Lung (tissue), 11 donors: ENCODE measurements at regions not wholly inside any gene's neighbourhood (a gene's known extent, or its start where the extent isn't known, plus 50 kb on each side); places are given as distances from the start of the nearest gene placed in this dataset.
"Not testable (repeated sequence)": the region's sequence is repeated elsewhere in the genome, so short reads cannot be mapped to it uniquely, and the experiment has no call there.

ENCODE experiments used
- ATAC-seq: fragments of 200-7000 bp; cut with Tn5 transposase; one replicate; pipeline ENCODE4 v1.9.1; 2020; ENCODE audit warnings: moderate number of reproducible peaks; ENCODE audit not compliant: insufficient read depth, low FRiP score
- DNase-seq, 3 donors: peaks; one replicate each; pipeline ENCODE4 v3.0.0-alpha.2; 2013 to 2017
- H3K27ac ChIP-seq, 2 donors: one replicate each; pipeline ENCODE4 v1.5.1; 2013; ENCODE audit warnings: mild to moderate bottlenecking in 2 of 2, moderate library complexity in 2 of 2, control low read depth in 1 of 2, inconsistent platforms in 1 of 2, low read depth in 1 of 2, low read length in 1 of 2
- H3K27me3 ChIP-seq, 3 donors: one replicate each; pipeline ENCODE4 v1.5.1; 2013; ENCODE audit warnings: low read length in 2 of 3; ENCODE audit not compliant: control insufficient read depth in 3 of 3, insufficient read depth in 3 of 3
- H3K36me3 ChIP-seq, 4 donors: one replicate each; pipeline ENCODE4 v1.5.1; 2013; ENCODE audit warnings: low read length in 4 of 4, mild to moderate bottlenecking in 1 of 4, moderate library complexity in 1 of 4; ENCODE audit not compliant: control insufficient read depth in 4 of 4, insufficient read depth in 4 of 4
- H3K4me1 ChIP-seq, 5 donors: one replicate each; pipeline ENCODE4 v1.5.1; 2013; ENCODE audit warnings: low read length in 5 of 5, mild to moderate bottlenecking in 2 of 5, moderate library complexity in 1 of 5; ENCODE audit not compliant: control insufficient read depth in 5 of 5, insufficient read depth in 5 of 5
- H3K4me3 ChIP-seq: one replicate; pipeline ENCODE4 v1.5.1; 2013; ENCODE audit warnings: mild to moderate bottlenecking, control low read depth, moderate library complexity
- H3K9ac ChIP-seq, 2 donors: one replicate each; pipeline ENCODE4 v1.5.1; 2013; ENCODE audit warnings: low read length in 2 of 2, control low read depth in 1 of 2; ENCODE audit not compliant: insufficient read depth in 1 of 2
- H3K9me3 ChIP-seq, 4 donors: one replicate each; pipeline ENCODE4 v1.5.1; 2013; ENCODE audit warnings: low read length in 3 of 4, mild to moderate bottlenecking in 1 of 4, moderate library complexity in 1 of 4; ENCODE audit not compliant: control insufficient read depth in 4 of 4, insufficient read depth in 3 of 4
- WGBS, 2 donors: extraction: QIAGEN DNeasy Blood & Tissue Kit; methylation state at CpG; one replicate each; pipeline ENCODE4 v1.1.7; 2013; 5-methylcytosine and 5-hydroxymethylcytosine counted together
- TF ChIP-seq, protein P1 (sequence below): IDR thresholded peaks from 2 replicates; pipeline ENCODE4 v1.5.1; 2012; ENCODE audit warnings: mild to moderate bottlenecking; ENCODE audit errors: control extremely low read depth, extremely low read depth
- donor health status: control.
- donor health status: control.
- donor health status: Bipolar disorder and iron deficiency.
- donor health status: healthy.
- donor health status: DM: yes; HTN: yes; CAD: no.

DNA sequence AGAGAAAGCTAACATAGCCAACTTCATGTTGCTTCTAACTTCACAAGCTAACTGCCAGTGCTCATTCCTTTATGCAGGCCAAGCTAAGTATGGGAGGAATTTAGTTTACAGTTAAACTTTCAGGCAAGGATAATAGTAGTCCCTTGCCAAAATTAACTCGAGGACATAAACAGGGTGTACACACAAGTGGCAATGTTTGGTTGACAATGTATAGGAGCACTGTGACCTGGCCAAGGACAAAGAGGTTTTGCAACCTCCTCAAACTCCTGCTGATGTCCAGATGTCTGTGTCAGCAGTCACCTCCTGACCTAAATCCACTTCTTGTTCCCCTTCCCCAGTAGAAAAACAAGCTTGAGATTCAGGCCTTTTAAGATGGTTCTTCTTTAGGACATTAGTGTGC is 494.6 kb upstream of the KLF6 start:
- Histone ChIP-seq H3K27ac (peak overlapping the region in 1 of 2 donors; percentile 61), H3K4me3 (no peak overlapping the region), H3K36me3 (no peaks in the 10 kb centered on the region), H3K27me3 (no peaks in the 10 kb centered on the region), H3K9me3 (no peaks in the 10 kb centered on the region), H3K9ac (no peak overlapping the region), H3K4me1 (peaks cover 2 to 69% (median 5%) of the 10 kb centered on the region in 5 donors)
- TF ChIP-seq, protein P1, sequence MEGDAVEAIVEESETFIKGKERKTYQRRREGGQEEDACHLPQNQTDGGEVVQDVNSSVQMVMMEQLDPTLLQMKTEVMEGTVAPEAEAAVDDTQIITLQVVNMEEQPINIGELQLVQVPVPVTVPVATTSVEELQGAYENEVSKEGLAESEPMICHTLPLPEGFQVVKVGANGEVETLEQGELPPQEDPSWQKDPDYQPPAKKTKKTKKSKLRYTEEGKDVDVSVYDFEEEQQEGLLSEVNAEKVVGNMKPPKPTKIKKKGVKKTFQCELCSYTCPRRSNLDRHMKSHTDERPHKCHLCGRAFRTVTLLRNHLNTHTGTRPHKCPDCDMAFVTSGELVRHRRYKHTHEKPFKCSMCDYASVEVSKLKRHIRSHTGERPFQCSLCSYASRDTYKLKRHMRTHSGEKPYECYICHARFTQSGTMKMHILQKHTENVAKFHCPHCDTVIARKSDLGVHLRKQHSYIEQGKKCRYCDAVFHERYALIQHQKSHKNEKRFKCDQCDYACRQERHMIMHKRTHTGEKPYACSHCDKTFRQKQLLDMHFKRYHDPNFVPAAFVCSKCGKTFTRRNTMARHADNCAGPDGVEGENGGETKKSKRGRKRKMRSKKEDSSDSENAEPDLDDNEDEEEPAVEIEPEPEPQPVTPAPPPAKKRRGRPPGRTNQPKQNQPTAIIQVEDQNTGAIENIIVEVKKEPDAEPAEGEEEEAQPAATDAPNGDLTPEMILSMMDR = no peak
- no peak for ATAC-seq
- 36 to 70% methylated on average over 1 of the region's 1 CpG for WGBS, 2 donors
- peak in 2 of 3 donors; percentile 76 to 78 for DNase-seq

DNA sequence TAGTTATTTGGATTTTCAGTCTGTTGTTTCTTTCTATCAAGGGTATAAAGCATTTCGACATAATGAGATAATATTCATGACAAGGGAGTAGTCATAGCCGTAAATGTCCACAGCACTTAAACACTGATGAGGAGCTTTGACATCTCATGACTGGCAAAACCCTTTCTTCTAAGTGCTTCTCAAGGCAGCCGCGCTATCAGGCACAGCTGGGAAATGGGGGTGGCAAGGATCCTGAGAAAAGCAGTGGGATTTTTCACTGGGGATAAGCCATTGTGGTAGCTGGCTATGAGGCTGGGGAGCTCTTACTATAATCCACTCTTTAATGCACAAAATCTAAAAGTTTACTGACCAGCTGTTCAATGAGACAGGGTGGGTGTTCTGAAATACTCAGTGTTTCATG is 493.2 kb upstream of the KLF6 start:
- DNase-seq (peak; percentile 88 to 98 (median 97)), ATAC-seq (no peak)
- H3K4me1 ChIP-seq = peaks cover 2 to 55% (median 5%) of the 10 kb centered on the region in 5 donors
- no peaks in the 10 kb centered on the region for H3K36me3 ChIP-seq
- 88 to 91% methylated on average over 4 of the region's 4 CpGs for WGBS, 2 donors
- no peak overlapping the region for H3K27ac ChIP-seq
- H3K27me3 ChIP-seq = no peaks in the 10 kb centered on the region
- H3K9ac ChIP-seq = no peak overlapping the region
- TF ChIP-seq, protein P1 = no peak
- H3K4me3 ChIP-seq = no peak overlapping the region
- no peaks in the 10 kb centered on the region for H3K9me3 ChIP-seq

DNA sequence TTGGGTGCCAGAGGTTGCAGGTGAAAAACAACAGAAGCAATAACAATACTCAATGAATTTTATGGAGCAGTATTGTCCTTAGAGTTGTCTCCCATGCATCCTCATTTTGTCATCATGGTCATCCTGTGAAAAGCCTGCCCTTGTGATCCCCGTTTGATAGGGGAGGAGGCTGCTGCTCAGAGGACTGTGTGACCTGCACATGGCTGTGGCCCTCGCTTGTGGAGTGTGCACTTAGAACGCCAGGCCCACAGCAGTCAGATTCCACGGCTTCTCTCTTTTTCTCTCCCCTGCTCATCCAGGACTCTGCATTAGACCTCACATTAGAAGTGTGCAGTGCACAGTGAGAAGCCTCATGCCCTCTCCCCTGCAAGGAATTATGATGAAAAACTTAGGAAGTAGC is 491.1 kb upstream of the KLF6 start:
- Histone ChIP-seq H3K9ac (no peak overlapping the region), H3K4me3 (no peak overlapping the region), H3K27me3 (no peaks in the 10 kb centered on the region), H3K27ac (no peak overlapping the region), H3K4me1 (peaks cover 2 to 39% (median 5%) of the 10 kb centered on the region in 5 donors), H3K36me3 (no peaks in the 10 kb centered on the region), H3K9me3 (no peaks in the 10 kb centered on the region)
- ATAC-seq (no peak), DNase-seq (no peak)
- whole genome bisulfite sequencing, 2 donors = 89 to 93% methylated on average over 4 of the region's 4 CpGs
- TF ChIP-seq, protein P1 = no peak

DNA sequence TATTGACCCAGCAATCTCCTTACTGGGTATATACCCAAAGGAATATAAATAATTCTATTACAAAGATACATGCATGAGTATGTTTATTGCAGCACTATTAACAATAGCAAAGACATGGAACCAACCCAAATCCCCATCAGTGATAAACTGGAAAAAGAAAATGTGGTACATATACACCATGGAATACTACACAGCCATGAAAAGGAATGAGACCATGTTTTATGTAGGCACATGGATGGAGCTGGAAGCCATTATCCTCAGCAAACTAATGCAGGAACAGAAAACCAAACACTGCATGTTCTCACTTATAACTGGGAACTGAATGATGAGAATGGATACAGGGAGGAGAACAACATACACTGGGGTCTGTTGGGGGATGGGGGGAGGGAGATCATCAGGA is 489.7 kb upstream of the KLF6 start:
- not testable (repeated sequence) for ATAC-seq, H3K4me3 ChIP-seq, H3K27me3 ChIP-seq, H3K27ac ChIP-seq, H3K9me3 ChIP-seq, H3K36me3 ChIP-seq, H3K9ac ChIP-seq, DNase-seq
- H3K4me1 ChIP-seq = peaks cover 0 to 28% (median 5%) of the 10 kb centered on the region in 5 donors
